ENCODE measurements at regions not wholly inside any gene's neighbourhood (a gene's known extent, or its start where the extent isn't known, plus 50 kb on each side); places are given as distances from the start of the nearest gene placed in this dataset.

DNA sequence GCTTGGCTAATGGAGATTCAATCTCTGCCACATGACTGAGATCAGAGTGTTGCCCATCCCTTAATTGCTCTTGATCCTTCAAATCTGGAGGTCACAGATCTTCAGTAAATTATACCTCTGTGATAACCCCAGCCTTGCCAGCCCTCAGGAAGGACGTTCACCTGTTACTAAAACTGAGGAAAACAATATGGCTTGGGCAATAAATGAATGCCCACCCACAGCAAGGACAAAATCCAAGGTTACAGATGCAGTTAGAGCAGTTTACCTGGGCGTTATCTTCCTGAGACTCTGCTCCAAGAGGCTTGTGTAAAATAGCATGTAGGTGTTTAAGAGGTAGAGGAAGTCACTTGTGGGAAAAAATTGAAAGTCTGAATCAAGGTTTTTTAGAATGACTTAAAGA lies 69.3 kb upstream of the MAOA start:
- DNase-seq = no peak
- ATAC-seq = peak; percentile 74

GRCh38 chrX:43589735-43590134 lies 66.4 kb upstream of the MAOA start:
- peak; percentile 78 for ATAC-seq
- intact Hi-C loops (cut with DNase I, micrococcal nuclease) = no loop called here
- DNase-seq = no peak

More for the DNA sequence above, 69.3 kb upstream of the MAOA start:
- intact Hi-C loops (cut with DNase I, micrococcal nuclease) = no loop called here

DNA sequence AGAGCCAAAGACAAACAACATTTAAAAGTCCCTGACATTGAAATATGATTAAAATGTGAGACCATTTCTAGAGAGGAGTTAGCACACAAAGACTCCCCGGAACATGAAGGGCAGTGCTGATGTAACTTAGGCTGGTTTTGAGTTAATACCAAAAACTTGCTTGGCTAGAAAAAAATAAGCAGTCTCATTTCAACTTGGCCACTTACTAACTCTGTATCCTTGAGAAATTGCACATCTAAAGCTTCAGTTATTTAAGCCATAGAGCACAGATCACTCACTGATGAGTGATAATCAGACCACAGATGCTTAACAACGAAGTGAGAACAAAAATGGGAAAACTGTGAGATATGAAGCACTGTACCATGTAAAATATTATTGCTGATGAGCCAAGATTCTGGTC lies 65.9 kb upstream of the MAOA start:
- DNase-seq (no peak), ATAC-seq (no peak)
- intact Hi-C loops (cut with DNase I, micrococcal nuclease) = no loop called here

DNA sequence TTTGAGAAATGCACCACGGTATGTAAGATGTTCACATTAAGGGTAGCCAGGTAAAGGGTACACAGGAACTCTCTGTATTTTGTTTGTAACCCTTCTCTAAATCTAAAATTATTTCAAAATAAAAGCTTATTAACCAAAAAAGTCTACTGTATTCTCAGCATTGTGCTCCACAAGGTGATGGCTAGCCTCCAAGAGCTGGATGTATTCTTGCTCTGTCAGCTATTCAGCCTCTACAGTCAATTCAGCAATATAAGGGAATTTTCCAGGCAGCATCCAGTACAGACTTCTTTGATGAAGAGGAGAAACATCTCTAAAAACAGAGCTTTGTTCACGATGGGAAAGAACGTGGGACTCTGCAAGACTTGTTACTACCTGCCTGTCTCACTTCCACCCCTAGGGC lies 63.5 kb upstream of the MAOA start:
- no peak for DNase-seq
- ATAC-seq = no peak
- intact Hi-C loops (cut with DNase I, micrococcal nuclease) = no loop called here

DNA sequence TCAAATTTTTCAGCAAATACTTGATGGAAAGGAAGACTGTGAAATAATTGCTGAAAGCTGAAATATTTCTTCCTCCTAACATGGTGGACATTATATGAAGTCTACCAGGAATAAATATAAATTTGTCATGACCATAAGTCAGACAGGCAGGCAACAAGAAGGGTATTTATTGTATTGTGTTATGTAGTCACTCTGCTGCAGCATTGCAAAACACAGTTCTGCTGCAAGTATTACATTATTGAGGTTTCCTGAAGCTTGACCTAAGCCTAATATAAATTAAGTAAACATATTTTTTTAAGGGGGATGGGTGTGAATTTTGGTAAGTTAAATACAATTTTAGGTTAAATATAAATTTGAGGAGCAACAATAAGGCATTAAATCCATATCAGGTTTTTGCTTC lies 60.2 kb upstream of the MAOA start:
- DNase-seq (no peak), ATAC-seq (no peak)
- intact Hi-C loops (cut with DNase I, micrococcal nuclease) = no loop called here

- ATAC-seq = no peak
- intact Hi-C loops (cut with DNase I, micrococcal nuclease) = no loop called here
- no peak for DNase-seq
Observed at GRCh38 chrX:43604753-43605152, 51.3 kb upstream of the MAOA start.

- ATAC-seq (no peak), DNase-seq (no peak)
- intact Hi-C loops (cut with DNase I, micrococcal nuclease) = no loop called here
Observed at GRCh38 chrX:43605351-43605750, 50.7 kb upstream of the MAOA start.
